ENCODE measurements at regions not wholly inside any gene's neighbourhood (a gene's known extent, or its start where the extent isn't known, plus 50 kb on each side); places are given as distances from the start of the nearest gene placed in this dataset.

- TF ChIP-seq CTCF (IDR thresholded peaks at IDR 0.05 in 8 of 11, conservative IDR thresholded peaks at IDR 0.05 in 3 of 11) (no peak), POLR2A (IDR thresholded peaks at IDR 0.05) (no peak)
Measured at GRCh38 chr5:89372176-89372575, 489.2 kb upstream of the MEF2C start.

All from spleen (tissue), 7 donors.